ENCODE measurements at regions not wholly inside any gene's neighbourhood (a gene's known extent, or its start where the extent isn't known, plus 50 kb on each side); places are given as distances from the start of the nearest gene placed in this dataset.

GRCh38 chrX:4373791-4374190 lies 660.3 kb upstream of the PRKX start:
- no peak for DNase-seq (ENCODE audit: low read depth in 4 of 4, low spot score in 2 of 4)

DNA sequence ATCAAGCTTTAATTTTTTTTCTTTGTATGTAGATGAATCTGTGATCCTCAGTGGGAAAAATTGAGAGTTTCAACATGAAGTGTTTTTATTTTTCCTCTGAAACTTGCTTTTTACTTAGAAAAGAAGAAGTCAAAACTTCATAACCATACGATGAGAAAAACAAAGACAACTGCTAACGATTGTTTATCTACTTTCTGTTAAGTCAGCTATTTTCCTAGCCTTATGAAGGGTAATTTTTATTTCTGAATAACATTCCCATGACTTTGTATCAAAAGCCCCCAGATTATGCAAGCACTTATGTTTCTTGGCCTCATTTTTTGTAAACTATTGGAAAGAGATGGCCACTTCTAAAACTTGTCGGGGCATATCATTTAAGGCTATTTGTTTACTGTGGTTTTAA lies 645.1 kb upstream of the PRKX start:
- no peak for DNase-seq (ENCODE audit: low read depth in 4 of 4, low spot score in 2 of 4)

GRCh38 chrX:4322916-4323315 lies 609.5 kb upstream of the PRKX start:
- DNase-seq (ENCODE audit: low read depth in 4 of 4, low spot score in 2 of 4), result no peak

GRCh38 chrX:4320436-4320947 lies 607.0 kb upstream of the PRKX start:
- no peak for DNase-seq (ENCODE audit: low read depth in 4 of 4, low spot score in 2 of 4)

GRCh38 chrX:4315891-4316290 lies 602.4 kb upstream of the PRKX start:
- no peak for DNase-seq (ENCODE audit: low read depth in 4 of 4, low spot score in 2 of 4)

- no peak for DNase-seq (ENCODE audit: low read depth in 4 of 4, low spot score in 2 of 4)
These were observed 601.1 kb upstream of the PRKX start for GRCh38 chrX:4314586-4314985.

DNA sequence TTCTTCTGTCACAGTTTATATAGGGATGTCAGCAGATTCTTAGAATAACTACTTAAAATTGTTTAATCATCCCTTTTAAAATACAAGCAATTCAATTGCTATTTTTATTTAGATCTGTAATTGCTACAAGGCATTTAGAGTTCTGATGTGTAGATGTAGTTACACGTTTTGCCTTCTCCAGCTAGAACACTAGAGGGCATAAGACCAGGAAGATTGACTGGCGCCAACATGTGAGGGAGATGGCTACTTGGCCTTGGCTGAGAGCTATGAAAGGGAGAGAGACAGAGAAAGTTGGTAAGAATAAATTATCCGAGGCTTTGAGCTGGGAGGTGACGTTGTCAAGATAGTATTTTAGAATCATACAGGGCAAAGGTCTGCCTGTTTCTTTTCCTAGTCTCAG lies 563.7 kb upstream of the PRKX start:
- no peak for DNase-seq (ENCODE audit: low read depth in 4 of 4, low spot score in 2 of 4)

DNA sequence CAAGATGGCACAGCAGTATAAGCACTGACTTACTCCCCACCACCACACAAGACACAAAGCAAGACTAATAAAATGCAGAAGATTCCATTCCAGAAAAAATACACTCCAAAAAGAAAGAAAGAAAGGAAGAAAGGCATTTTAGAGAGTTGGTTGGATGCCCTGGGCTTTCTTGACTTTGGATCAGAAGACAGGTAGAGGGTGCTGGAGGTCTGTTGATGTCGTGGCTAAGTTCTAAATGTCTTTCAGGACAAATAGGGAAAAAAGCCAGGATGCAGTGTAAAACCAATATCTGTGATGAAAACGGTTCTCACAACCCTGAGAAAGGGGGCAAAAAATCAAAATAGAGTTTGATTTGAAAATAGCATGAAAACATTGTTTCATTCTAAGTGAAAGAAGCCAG lies 555.2 kb upstream of the PRKX start:
- DNase-seq (ENCODE audit: low read depth in 4 of 4, low spot score in 2 of 4), result no peak

DNA sequence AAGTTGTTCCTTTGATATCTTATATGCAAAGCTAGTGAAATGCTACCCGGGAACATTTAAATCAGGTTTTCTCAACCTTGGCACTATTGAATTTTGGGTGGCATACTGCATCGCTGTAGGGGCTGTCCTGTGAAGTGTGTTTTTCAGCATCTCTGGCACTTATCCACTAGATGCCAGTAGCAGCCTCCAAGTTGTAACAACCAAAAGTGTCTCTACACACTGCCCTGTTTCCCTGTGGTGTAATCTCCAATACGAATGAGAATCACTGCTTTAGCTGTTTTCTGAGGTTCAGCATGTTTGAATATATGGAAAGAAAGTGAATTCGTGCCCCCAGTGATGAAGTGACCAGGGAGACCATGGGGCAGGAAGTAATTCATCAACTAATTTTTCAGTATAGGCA lies 551.6 kb upstream of the PRKX start:
- no peak for DNase-seq (ENCODE audit: low read depth in 4 of 4, low spot score in 2 of 4)

GRCh38 chrX:4263030-4263803 lies 549.8 kb upstream of the PRKX start:
- peak in 3 of 4 donors; percentile 15 to 37 (median 28) for DNase-seq (ENCODE audit: low read depth in 4 of 4, low spot score in 2 of 4)

GRCh38 chrX:4253092-4253491 lies 539.6 kb upstream of the PRKX start:
- no peak for DNase-seq (ENCODE audit: low read depth in 4 of 4, low spot score in 2 of 4)

- DNase-seq (ENCODE audit: low read depth in 4 of 4, low spot score in 2 of 4), result no peak
These were observed 536.0 kb upstream of the PRKX start for GRCh38 chrX:4249401-4249800.

- no peak for DNase-seq (ENCODE audit: low read depth in 4 of 4, low spot score in 2 of 4)
These were observed 530.3 kb upstream of the PRKX start for GRCh38 chrX:4243759-4244158.

GRCh38 chrX:4240541-4241194 lies 527.2 kb upstream of the PRKX start:
- DNase-seq (ENCODE audit: low read depth in 4 of 4, low spot score in 2 of 4), result no peak

- DNase-seq (ENCODE audit: low read depth in 4 of 4, low spot score in 2 of 4), result no peak
These were observed 526.4 kb upstream of the PRKX start for GRCh38 chrX:4239650-4240540.

- DNase-seq (ENCODE audit: low read depth in 4 of 4, low spot score in 2 of 4), result no peak
These were observed 525.5 kb upstream of the PRKX start for GRCh38 chrX:4238916-4239315.

- no peak for DNase-seq (ENCODE audit: low read depth in 4 of 4, low spot score in 2 of 4)
These were observed 511.6 kb upstream of the PRKX start for GRCh38 chrX:4225086-4225485.

GRCh38 chrX:4206941-4207340 lies 493.5 kb upstream of the PRKX start:
- DNase-seq (ENCODE audit: low read depth in 4 of 4, low spot score in 2 of 4), result no peak

DNA sequence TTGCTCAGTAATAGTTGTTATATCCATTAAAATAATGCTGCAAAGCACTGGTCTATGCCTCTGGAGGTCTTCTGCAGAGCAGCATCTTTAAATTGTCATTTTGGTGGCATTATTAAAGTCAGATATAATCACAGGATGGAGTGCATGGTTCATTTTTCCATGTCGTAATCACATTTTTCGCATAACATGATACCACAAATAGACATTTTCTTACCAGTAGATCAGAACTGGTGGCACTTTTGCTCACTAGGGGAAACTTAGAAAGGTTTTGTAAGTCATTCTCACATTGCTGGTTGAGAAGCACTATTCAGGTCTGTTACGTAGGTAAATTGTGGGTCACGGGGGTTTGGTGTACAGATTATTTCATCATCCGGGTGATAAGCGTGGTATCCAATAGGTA lies 484.5 kb upstream of the PRKX start:
- DNase-seq (ENCODE audit: low read depth in 4 of 4, low spot score in 2 of 4), result no peak

- DNase-seq (ENCODE audit: low read depth in 4 of 4, low spot score in 2 of 4), result no peak
These were observed 480.2 kb upstream of the PRKX start for GRCh38 chrX:4193500-4194155.

GRCh38 chrX:4186331-4186730 lies 472.9 kb upstream of the PRKX start:
- no peak for DNase-seq (ENCODE audit: low read depth in 4 of 4, low spot score in 2 of 4)

All from left renal cortex interstitium (tissue), 4 donors.